GM12878 (cell line): ENCODE measurements at regions not wholly inside any gene's neighbourhood (a gene's known extent, or its start where the extent isn't known, plus 50 kb on each side); places are given as distances from the start of the nearest gene placed in this dataset.

Experiments used
- CTCF ChIP-seq, 3 experiments: IDR thresholded peaks in 2 of 3; conservative IDR thresholded peaks in 1 of 3; 2 replicates each; pipeline ENCODE4 v1.5.1; 2011; ENCODE audit warnings: low read depth in 3 of 3, low read length in 3 of 3, mild to moderate bottlenecking in 3 of 3, control low read depth in 2 of 3, moderate library complexity in 2 of 3, inconsistent platforms in 1 of 3, mixed read lengths in 1 of 3; ENCODE audit not compliant: control insufficient read depth in 2 of 3, insufficient read depth in 1 of 3; ENCODE audit errors: extremely low read depth in 1 of 3
- GABPA ChIP-seq: IDR thresholded peaks from 2 replicates; pipeline ENCODE4 v1.6.1; 2014; ENCODE audit warnings: antibody characterized with exemption, low read depth, mild to moderate bottlenecking, inconsistent platforms
- RAD51 ChIP-seq: fragments of 450-650 bp; IDR thresholded peaks from 2 replicates; pipeline ENCODE4 v1.6.1; 2016; ENCODE audit warnings: moderate library complexity, mild to moderate bottlenecking, inconsistent platforms
- SMAD1 ChIP-seq: fragments of 450-650 bp; IDR thresholded peaks from 2 replicates; pipeline ENCODE4 v1.6.1; 2018; ENCODE audit warnings: mild to moderate bottlenecking, low read depth; ENCODE audit not compliant: partially characterized antibody

DNA sequence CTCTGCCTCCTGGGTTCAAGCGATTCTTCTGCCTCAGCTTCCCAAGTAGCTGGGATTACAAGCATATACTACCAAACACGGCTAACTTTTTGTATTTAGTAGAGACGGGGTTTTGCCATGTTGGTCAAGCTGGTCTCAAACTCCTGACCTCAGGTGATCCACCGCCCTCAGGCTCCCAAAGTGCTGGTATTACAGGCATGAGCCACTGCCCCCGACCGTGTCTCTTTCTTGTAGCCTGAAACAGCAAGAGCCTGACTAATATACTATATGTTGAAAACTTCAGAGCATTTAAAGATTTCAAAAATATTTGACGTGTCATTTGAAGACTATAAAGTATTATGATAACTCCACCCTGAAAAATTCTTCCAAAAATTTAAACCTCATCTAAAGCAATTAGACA is 71.7 kb upstream of the ZNF648 start:
- TF ChIP-seq GABPA (no peak), RAD51 (no peak), SMAD1 (no peak), CTCF (IDR thresholded peaks at IDR 0.05 in 2 of 3, conservative IDR thresholded peaks at IDR 0.05 in 1 of 3; ENCODE audit: control insufficient read depth in 2 of 3, extremely low read depth in 1 of 3, insufficient read depth in 1 of 3, low read depth in 3 of 3, low read length in 3 of 3) (no peak)
